ENCODE measurements at regions not wholly inside any gene's neighbourhood (a gene's known extent, or its start where the extent isn't known, plus 50 kb on each side); places are given as distances from the start of the nearest gene placed in this dataset.

DNA sequence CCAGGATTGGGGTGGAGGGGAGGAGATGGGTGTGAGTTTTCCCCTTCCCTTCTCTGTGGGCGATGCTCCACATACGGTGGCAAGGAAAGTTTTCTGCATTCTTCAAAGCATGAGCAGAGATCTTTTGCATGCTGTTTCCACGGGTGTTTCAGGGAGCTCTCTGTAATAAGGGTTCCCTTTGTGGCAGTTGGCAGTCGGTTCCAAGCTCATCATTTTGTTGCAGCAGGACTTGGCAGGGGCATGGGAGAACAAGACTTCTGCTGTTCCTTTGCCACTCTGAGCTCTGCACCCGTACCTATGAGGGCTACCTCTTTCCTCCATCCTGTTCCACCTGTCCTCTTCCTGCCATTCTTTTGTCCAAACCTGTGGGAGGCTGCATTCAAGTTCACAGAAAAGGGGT, 71.3 kb upstream of the SPRED2 start:
- TF ChIP-seq, protein P1, sequence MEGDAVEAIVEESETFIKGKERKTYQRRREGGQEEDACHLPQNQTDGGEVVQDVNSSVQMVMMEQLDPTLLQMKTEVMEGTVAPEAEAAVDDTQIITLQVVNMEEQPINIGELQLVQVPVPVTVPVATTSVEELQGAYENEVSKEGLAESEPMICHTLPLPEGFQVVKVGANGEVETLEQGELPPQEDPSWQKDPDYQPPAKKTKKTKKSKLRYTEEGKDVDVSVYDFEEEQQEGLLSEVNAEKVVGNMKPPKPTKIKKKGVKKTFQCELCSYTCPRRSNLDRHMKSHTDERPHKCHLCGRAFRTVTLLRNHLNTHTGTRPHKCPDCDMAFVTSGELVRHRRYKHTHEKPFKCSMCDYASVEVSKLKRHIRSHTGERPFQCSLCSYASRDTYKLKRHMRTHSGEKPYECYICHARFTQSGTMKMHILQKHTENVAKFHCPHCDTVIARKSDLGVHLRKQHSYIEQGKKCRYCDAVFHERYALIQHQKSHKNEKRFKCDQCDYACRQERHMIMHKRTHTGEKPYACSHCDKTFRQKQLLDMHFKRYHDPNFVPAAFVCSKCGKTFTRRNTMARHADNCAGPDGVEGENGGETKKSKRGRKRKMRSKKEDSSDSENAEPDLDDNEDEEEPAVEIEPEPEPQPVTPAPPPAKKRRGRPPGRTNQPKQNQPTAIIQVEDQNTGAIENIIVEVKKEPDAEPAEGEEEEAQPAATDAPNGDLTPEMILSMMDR (IDR thresholded peaks at IDR 0.05) = no peak
- TF ChIP-seq POLR2A (IDR thresholded peaks at IDR 0.05) = no peak
